ENCODE measurements at regions not wholly inside any gene's neighbourhood (a gene's known extent, or its start where the extent isn't known, plus 50 kb on each side); places are given as distances from the start of the nearest gene placed in this dataset.
"Not testable (repeated sequence)": the region's sequence is repeated elsewhere in the genome, so short reads cannot be mapped to it uniquely, and the experiment has no call there.

DNA sequence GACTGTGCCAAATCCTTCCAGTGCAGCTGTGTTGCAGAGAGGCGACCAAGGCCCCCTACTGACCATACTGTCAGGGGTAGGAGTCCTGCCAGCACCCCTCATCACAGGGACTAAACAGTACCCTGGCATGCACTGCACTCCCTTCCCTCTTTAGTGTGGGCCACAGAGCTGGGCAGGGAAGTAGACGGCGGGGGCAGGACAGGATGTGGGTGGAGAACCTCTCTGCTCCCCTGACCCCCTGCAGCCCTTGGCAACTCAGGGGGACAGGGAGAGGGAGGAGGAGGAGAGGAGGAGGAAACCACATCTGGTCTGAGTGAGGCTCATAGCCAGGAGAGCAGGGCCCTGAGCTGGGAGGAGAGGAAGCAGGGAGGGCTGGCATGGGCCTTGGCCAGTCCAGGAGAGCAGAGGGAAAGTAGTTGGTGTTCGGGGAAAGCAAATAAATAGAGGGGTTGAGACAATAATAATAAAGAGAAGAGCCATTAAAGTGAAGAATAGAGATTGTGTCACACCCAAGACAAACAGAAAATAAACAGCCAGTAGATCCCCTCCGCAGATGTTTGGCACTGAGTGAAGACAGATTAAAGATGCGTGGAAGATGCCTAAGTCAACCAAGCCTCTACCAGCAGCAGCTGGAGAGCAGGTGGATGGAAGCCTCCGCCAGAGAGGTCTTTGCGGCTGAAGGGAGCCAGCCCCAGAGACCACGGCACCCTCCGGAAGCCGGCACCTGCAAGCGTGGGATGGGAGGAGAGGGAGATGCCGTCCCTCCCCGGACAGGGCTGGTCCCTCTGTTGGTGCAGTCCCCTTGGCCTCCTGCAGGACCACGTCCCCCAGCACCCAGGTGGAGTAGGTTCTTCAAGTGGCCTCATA lies 61.5 kb downstream of the RPUSD4 start:
- no peak for DNase-seq

DNA sequence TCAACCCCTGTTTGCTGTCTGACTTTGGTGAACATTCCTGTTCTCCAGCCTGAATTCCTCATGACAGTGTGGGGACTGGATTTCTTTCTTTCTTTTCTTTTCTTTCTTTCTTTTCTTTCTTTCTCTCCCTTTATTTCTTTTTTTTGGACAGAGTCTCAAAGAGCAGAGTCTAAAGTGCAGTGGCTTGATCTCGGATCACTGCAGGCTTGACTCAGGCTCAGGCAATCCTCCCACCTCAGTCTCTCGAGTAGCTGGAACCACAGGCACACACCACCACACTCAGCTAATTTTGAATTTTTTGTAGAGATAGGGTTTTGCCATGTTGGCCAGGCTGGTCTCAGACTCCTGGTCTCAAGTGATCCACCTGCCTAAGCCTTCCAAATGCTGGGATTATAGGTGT lies 63.1 kb downstream of the RPUSD4 start:
- DNase-seq = no peak

GRCh38 chr11:126147208-126148111 lies 64.0 kb downstream of the RPUSD4 start:
- DNase-seq = no peak

- DNase-seq = no peak
Observed at GRCh38 chr11:126146454-126147192, 64.8 kb downstream of the RPUSD4 start.

- DNase-seq = no peak
Observed at GRCh38 chr11:126145954-126146353, 65.5 kb downstream of the RPUSD4 start.

GRCh38 chr11:126143491-126143890 lies 68.0 kb downstream of the RPUSD4 start:
- not testable (repeated sequence) for DNase-seq

GRCh38 chr11:126140926-126141280 lies 70.5 kb downstream of the RPUSD4 start:
- peak; percentile 90 for DNase-seq

- DNase-seq = peak; percentile 19
Observed at GRCh38 chr11:126140201-126140925, 71.1 kb downstream of the RPUSD4 start.

DNA sequence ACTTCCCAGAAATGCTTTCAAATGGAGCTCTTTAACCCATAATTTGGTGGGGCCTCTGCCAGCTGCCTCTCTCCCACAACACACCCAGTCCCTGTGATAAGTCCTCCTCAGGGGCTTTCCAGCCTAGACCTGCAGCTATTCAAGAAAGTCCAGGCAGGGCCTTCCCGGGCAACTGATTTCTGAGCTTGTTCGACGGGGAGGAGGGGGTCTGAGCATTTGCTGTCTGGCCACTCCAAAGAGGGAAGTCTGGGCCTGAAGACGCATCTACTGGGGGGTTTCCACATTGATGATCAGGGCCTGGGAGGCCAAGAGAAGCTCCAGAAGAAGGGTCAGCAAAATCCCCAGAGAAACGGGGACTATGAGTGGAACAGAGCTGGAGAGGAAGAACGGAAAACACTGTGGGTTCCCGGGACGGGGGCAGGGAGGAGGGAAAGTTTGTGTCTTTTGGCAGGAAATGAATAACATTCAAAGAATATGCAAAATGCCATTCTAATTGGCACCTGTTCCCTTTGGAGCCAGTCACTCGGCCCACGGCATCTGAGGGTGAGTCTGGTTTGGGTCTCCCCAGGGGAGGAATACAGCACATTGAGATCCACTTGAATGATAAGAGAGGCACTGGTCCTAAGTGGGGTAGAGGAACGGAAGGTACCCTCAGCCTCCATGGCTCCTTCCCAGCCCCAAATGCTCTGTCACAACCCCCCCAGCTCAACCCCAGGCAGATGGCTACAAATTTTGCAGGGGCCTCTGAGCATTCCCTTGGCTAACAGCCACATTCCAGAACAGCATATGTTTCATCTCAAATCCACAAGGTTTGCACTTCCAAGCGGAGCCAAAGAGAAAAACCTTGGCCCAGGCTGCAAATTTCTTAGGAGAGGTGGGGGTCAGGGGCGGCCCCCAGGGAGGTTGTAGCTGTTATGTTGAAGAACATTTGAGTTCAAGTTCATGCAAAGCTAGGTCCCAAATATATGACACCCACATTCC lies 72.0 kb downstream of the RPUSD4 start:
- peak; percentile 85 for DNase-seq

DNA sequence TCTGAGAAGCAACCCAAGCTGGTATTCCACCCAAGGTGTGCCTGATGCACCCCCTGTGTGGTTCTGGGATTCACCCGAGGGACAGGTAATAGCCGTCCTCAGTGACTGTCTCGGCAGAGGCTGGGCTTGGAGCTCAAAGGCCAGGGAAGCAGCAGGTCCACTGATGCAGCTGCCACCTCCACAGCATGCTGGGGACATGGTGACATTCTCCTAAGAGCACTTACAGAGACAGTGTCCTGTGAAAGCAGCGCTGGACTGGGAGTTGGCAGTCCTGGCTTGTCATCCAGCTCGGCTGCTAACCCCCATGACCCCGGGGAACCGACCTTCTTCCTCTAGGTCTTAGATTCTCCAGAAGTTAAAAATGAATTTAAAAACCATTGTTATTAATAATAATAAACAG lies 72.8 kb downstream of the RPUSD4 start:
- DNase-seq = no peak

- peak; percentile 76 for DNase-seq
Observed at GRCh38 chr11:126137136-126137535, 74.3 kb downstream of the RPUSD4 start.

- peak; percentile 89 for DNase-seq
Observed at GRCh38 chr11:126136507-126136906, 73.8 kb upstream of the CDON start.

- DNase-seq = peak; percentile 49
Observed at GRCh38 chr11:126135235-126136176, 72.8 kb upstream of the CDON start.

DNA sequence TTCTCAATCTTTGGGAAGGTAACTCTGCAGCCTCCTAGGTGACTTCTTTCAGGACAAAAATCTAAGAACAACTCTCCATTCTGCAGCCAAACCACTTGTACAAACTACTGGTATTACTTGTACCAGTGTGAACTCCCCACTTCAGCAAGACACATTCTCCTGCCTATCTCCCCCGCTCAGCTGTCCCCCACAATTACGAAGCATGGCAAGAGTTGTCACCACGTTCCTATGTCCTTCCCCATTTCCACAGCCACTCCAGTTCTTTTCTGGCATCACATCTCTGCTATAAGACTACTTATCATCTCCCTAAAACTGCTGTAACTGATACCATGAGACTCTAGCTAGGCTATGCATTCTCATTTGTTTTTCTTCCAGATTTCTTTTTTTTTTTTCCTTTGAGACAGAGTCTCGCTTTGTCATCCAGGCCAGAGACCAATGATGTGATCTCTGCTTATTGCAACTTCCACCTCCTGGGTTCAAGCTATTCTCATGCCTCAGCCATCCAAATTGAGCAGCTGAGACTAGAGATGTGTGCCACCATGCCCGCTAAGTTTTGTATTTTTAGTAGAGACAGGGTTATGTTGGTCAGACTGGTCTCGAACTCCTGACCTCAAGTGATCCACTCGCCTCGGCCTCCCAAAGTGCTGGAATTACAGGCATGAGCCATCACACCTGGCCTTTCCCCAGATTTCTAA lies 71.9 kb upstream of the CDON start:
- no peak for DNase-seq

- DNase-seq = no peak
Observed at GRCh38 chr11:126133901-126134300, 71.2 kb upstream of the CDON start.

DNA sequence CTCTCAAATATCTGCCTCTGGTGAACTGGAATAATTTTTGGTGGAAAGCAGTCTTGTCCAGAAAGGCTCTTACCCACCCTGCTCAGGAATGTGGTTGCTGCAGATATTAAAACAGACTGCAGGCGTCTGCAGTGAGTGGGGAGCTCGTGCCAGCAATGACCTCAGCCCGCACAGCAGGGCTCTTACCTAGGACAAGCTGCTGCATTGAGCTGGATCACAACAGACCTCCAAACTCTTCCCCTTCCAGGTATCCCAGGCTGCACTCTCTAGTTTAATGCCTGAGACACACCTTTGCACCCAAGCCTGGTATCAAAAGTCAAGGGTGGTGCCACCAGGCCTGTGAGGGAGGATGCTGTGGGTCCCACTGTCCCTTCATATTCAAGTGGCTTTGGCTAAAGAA lies 69.7 kb upstream of the CDON start:
- no peak for DNase-seq

DNA sequence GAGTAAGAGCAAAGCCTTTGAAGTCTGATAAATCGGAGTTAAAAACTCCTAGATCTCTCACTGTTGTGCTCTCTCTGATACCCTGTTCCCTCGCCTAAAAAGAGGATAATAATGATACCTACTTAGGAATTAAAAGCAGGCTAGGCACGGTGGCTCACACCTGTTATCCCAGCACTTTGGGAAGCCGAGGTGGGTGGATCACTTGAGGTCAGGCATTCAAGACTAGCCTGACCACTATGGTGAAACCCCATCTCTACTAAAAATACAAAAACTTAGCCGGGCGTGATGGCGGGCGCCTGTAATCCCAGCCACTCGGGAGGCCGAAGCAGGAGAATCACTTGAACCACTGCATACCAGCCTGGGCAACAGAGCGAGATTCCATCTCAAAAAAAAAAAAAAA lies 68.1 kb upstream of the CDON start:
- DNase-seq = not testable (repeated sequence)

DNA sequence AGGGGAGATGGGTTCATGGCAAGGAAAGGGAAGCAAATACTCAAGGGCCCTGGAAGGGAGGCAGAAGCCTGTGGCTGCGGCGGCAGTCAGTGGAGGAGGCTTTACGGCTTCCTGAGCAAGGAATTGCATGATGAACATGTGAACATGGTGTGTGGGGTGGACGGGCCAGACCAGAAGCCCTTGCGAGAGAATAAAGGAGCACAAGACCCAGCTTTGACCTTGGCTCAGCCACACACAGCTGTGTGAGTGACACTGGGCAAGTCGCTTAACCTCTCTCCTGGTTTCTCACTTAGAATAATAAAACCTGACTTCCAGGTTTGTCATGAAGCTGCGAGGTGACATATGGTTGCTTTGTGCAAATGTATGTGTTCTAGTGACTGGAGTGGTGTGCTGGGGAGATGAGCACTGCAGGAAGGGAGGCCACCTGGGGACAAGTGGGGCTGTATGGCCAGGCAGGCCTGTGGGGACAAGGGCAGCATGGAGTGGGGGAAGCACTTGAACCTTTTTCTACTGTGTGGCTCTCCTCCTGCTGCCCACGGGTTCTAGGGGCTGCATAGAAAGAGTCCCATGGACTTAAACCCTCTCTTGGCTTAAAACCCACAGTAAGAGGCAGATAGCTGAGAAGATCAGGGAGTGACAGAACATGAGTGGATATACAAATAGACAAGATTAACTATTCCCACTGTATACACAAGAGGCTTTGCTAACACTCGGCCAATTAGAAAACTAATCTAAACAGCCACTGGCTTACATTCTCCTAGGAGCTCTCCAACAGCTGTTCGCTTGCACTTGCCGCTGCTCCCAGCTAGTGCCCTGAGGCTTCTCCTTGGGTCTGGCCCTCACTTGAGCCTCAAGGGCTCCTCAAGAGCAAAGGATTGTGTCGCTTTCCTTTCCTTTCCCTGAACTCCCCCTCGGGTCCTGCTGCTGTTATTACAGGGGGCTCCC lies 67.3 kb upstream of the CDON start:
- no peak for DNase-seq
